Prostate gland (tissue), 2 donors: ENCODE measurements at regions not wholly inside any gene's neighbourhood (a gene's known extent, or its start where the extent isn't known, plus 50 kb on each side); places are given as distances from the start of the nearest gene placed in this dataset.

Experiments used
- CTCF ChIP-seq, 4 experiments: fragments of 200-600 bp in 2 of 4; fragments of 450-650 bp in 2 of 4; sonication (generic) in 2 of 4; IDR thresholded peaks; 1 replicate in 3 of 4; 2 replicates in 1 of 4; pipeline ENCODE4 v1.5.1; 2016 to 2019; ENCODE audit warnings: antibody characterized with exemption in 4 of 4, mild to moderate bottlenecking in 2 of 4, moderate library complexity in 2 of 4
- POLR2A ChIP-seq: fragments of 450-650 bp; IDR thresholded peaks from one replicate; pipeline ENCODE4 v1.6.1; 2016; ENCODE audit warnings: antibody characterized with exemption, mild to moderate bottlenecking
- POLR2AphosphoS5 ChIP-seq: sonication (generic); formaldehyde crosslinking; IDR thresholded peaks from one replicate; pipeline ENCODE4 v1.6.1; 2017; ENCODE audit warnings: antibody characterized with exemption

- no peak for TF ChIP-seq CTCF (IDR thresholded peaks at IDR 0.05)
- no peak for TF ChIP-seq POLR2AphosphoS5
- TF ChIP-seq POLR2A: no peak
Measured at GRCh38 chr10:128967980-128968756, 498.9 kb upstream of the MGMT start.
